ENCODE measurements at regions not wholly inside any gene's neighbourhood (a gene's known extent, or its start where the extent isn't known, plus 50 kb on each side); places are given as distances from the start of the nearest gene placed in this dataset.
"Not testable (repeated sequence)": the region's sequence is repeated elsewhere in the genome, so short reads cannot be mapped to it uniquely, and the experiment has no call there.

DNA sequence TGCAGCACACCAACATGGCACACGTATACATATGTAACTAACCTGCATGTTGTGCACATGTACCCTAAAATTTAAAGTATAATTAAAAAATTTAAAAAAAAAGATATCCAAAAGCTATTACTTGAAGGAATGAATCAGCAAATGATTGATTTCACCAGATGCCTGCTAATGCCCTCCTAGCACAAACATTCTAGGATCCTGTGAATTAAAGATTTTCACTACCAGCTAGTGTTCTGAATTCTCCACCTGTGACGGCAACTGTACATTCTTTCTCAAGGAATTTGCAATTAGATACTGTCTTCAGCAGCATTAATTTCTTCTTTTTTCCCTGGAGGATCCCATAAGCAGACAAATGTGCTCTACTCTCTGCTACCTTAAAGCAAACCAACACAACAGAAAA is 694.9 kb downstream of the NTRK3 start:
- no peak overlapping the region for H3K4me3 ChIP-seq (ENCODE audit: low read length)
- DNase-seq (ENCODE audit: low read depth): no peak
- TF ChIP-seq, protein P1, sequence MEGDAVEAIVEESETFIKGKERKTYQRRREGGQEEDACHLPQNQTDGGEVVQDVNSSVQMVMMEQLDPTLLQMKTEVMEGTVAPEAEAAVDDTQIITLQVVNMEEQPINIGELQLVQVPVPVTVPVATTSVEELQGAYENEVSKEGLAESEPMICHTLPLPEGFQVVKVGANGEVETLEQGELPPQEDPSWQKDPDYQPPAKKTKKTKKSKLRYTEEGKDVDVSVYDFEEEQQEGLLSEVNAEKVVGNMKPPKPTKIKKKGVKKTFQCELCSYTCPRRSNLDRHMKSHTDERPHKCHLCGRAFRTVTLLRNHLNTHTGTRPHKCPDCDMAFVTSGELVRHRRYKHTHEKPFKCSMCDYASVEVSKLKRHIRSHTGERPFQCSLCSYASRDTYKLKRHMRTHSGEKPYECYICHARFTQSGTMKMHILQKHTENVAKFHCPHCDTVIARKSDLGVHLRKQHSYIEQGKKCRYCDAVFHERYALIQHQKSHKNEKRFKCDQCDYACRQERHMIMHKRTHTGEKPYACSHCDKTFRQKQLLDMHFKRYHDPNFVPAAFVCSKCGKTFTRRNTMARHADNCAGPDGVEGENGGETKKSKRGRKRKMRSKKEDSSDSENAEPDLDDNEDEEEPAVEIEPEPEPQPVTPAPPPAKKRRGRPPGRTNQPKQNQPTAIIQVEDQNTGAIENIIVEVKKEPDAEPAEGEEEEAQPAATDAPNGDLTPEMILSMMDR (conservative IDR thresholded peaks at IDR 0.05; ENCODE audit: low read depth, low read length): no peak

DNA sequence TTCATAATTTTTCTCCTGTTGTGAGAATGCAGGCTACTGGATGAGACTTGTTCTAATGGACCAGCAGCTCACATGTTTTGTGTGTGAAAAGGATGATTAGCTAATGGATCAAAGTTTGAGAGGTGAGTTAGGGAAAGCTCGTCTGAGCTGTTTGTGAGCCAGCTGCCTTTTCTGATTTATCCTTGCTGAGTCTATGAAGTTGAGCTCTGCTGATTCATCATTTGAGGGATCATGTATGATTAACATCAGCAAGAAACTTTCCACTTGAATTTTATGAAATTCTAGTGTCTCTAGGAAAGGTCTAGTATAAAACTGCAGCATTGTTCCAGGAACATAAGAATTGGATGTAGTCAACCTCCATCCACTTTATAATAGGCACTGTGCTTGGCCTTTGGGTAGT is 698.7 kb downstream of the NTRK3 start:
- TF ChIP-seq, protein P1 (conservative IDR thresholded peaks at IDR 0.05; ENCODE audit: low read depth, low read length): no peak
- DNase-seq (ENCODE audit: low read depth): no peak
- no peak overlapping the region for H3K4me3 ChIP-seq (ENCODE audit: low read length)

DNA sequence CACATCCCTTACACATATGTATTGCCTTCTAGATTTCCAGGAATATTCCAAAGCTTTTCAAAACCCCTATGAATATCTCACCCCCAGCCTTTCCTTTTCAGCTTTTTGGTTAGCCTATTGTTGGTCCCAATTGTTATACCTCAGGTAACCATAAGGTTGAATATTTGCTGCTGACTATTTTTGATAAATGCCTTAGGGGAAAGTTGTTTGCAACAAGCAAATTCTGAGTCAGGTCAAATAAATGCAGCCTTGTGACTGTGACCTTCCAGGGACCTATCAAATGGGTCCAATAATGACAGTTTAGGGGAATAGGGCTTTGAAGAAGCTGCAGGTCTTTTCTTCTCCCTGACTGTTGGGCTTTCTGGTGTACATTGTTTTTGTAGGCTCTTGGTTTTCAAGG is 699.7 kb downstream of the NTRK3 start:
- no peak overlapping the region for H3K4me3 ChIP-seq (ENCODE audit: low read length)
- TF ChIP-seq, protein P1 (conservative IDR thresholded peaks at IDR 0.05; ENCODE audit: low read depth, low read length): no peak
- no peak for DNase-seq (ENCODE audit: low read depth)

DNA sequence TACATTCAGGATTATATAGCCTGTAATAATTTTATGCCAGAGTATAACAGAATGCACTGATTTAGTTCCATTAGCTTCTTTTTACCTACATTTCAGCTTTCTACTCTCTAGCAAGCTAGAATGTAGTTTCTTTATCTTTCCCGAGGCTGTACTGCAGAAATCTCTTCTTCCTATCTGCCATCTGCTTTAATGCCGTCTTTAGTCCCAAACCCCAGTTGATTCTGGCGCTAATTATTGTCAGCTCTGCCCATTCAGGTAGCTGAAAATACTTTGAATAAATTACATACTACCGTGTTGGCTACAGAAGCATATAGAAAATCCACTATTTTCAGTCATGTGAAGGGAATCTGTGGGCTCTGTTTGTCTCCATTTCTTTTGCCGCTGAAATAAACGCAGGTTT is 706.7 kb downstream of the NTRK3 start:
- H3K4me3 ChIP-seq (ENCODE audit: low read length): no peak overlapping the region
- TF ChIP-seq, protein P1 (conservative IDR thresholded peaks at IDR 0.05; ENCODE audit: low read depth, low read length): no peak
- DNase-seq (ENCODE audit: low read depth): no peak

DNA sequence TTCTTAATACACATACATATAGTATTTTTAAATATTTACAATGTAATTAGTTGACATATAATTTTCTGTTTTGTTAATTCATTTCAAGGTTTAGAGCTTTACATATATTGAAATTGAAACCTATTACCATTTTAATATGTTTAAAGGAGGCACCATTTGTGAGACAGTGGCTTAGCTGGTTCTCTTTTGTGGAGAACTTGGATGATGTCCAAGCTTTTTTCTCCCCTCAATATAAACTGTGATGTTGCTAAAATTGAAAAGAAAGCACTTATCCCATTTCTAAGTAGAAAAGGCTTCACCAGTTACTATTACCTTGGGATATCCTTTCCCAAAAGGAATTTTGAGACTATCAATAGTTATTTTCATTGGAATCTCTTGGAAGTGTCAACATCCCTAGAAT is 707.2 kb downstream of the NTRK3 start:
- no peak overlapping the region for H3K4me3 ChIP-seq (ENCODE audit: low read length)
- no peak for DNase-seq (ENCODE audit: low read depth)
- TF ChIP-seq, protein P1 (conservative IDR thresholded peaks at IDR 0.05; ENCODE audit: low read depth, low read length): no peak

DNA sequence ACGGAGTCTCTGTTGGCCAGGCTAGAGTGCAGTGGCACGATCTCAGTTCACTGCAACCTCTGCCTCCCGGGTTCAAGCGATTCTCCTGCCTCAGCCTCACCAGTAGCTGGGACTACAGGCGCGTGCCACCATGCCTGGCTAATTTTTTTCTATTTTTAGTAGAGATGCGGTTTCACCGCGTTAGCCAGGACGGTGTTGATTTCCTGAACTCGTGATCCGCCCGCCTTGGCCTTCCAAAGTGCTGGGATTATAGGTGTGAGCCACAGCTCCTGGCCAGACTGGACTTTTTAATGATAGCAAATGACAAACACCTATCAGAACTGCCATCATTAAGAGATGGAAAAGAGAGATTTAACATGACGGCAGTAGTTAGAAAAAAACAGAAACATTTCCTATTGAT is 707.9 kb downstream of the NTRK3 start:
- H3K4me3 ChIP-seq (ENCODE audit: low read length); DNase-seq (ENCODE audit: low read depth): not testable (repeated sequence)

DNA sequence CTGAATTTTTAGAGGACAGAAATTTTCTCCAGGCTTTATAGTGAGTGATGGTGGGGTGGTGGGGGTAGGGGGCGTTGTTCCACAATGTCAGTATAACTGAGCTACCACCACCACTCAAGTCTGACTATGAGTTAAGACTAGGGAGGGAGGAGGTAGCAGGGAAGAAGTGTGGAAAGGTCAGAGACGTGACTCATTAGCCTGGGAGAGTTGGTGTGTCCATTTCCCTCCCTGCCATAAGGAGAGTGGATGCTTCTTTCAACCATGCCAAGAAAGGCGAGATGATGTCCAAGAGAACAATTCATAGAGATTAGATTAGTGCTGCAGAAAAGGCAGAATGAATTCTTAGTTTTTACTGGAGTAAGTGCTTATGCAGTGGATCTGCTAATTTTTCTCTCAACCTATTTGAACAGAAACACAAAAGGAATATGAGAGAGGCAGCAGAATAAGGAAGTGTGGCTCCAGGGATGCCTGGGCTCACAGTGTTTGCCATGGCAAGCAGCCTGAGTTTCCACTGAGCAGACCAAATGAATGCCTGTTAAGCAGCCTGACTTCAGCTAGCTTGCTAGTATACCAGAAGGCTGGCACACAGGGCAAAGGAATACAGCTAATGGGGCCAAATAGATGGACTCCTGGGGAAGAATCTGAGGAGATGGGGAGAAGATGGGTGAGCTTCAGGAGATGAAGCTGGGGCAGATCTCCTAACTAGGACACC is 708.9 kb downstream of the NTRK3 start:
- no peak for DNase-seq (ENCODE audit: low read depth)

More for the DNA sequence above, 708.9 kb downstream of the NTRK3 start:
- H3K4me3 ChIP-seq (ENCODE audit: low read length): no peak overlapping the region
- TF ChIP-seq, protein P1 (conservative IDR thresholded peaks at IDR 0.05; ENCODE audit: low read depth, low read length): no peak
